IMR-90 (cell line): ENCODE measurements at regions not wholly inside any gene's neighbourhood (a gene's known extent, or its start where the extent isn't known, plus 50 kb on each side); places are given as distances from the start of the nearest gene placed in this dataset.

ENCODE experiments used
- BHLHE40 ChIP-seq: fragments of 150-350 bp; IDR thresholded peaks from 2 replicates; pipeline ENCODE4 v1.6.1; 2016; ENCODE audit warnings: mild to moderate bottlenecking, low read depth, low read length
- CHD1 ChIP-seq: IDR thresholded peaks from 2 replicates; pipeline ENCODE4 v1.6.1; 2012; ENCODE audit warnings: low read depth, low read length, improper control_type of control experiment
- CTCF ChIP-seq: conservative IDR thresholded peaks from 2 replicates; pipeline ENCODE4 v1.5.1; 2012; ENCODE audit warnings: mild to moderate bottlenecking, low read depth, low read length, improper control_type of control experiment
- MAZ ChIP-seq: IDR thresholded peaks from 2 replicates; pipeline ENCODE4 v1.6.1; 2012; ENCODE audit warnings: low read depth, mild to moderate bottlenecking, low read length, improper control_type of control experiment, moderate library complexity, borderline replicate concordance
- NFE2L2 ChIP-seq: fragments of 150-350 bp; IDR thresholded peaks from 2 replicates; pipeline ENCODE4 v1.6.1; 2016; ENCODE audit warnings: low read depth, mild to moderate bottlenecking, low read length
- POLR2A ChIP-seq: IDR thresholded peaks from 2 replicates; pipeline ENCODE4 v1.6.1; 2012; ENCODE audit warnings: mild to moderate bottlenecking, low read depth, low read length
- RAD21 ChIP-seq: IDR thresholded peaks from 2 replicates; pipeline ENCODE4 v1.6.1; 2012; ENCODE audit warnings: low read length, improper control_type of control experiment
- RFX5 ChIP-seq: IDR thresholded peaks from 2 replicates; pipeline ENCODE4 v1.8.0; 2012; ENCODE audit warnings: low read depth, mild to moderate bottlenecking, low read length, moderate library complexity
- SMC3 ChIP-seq: fragments of 150-350 bp; IDR thresholded peaks from 2 replicates; pipeline ENCODE4 v1.6.1; 2016; ENCODE audit warnings: low read depth, mild to moderate bottlenecking, antibody characterized with exemption, low read length, moderate library complexity
- USF2 ChIP-seq: fragments of 150-350 bp; IDR thresholded peaks from 2 replicates; pipeline ENCODE4 v1.6.1; 2017; ENCODE audit warnings: mild to moderate bottlenecking, antibody characterized with exemption, low read length, low read depth

GRCh38 chr7:79923953-79924352 lies 210.7 kb upstream of the GNAI1 start:
- TF ChIP-seq CTCF: no peak
- no peak for TF ChIP-seq BHLHE40
- TF ChIP-seq MAZ: no peak
- no peak for TF ChIP-seq RFX5
- TF ChIP-seq NFE2L2: no peak
- no peak for TF ChIP-seq POLR2A
- no peak for TF ChIP-seq RAD21
- no peak for TF ChIP-seq USF2
- TF ChIP-seq SMC3: no peak
- TF ChIP-seq CHD1: no peak
